Effector memory CD8-positive, alpha-beta T cell (primary cell): ENCODE measurements at regions not wholly inside any gene's neighbourhood (a gene's known extent, or its start where the extent isn't known, plus 50 kb on each side); places are given as distances from the start of the nearest gene placed in this dataset.
"Not testable (repeated sequence)": the region's sequence is repeated elsewhere in the genome, so short reads cannot be mapped to it uniquely, and the experiment has no call there.

Experiments
- ATAC-seq: fragments of 150-1000 bp; cut with Tn5 transposase; replicated peaks from 2 replicates; pipeline ENCODE4 v1.10.0; 2021; ENCODE audit warnings: mild to moderate bottlenecking, moderate library complexity
- DNase-seq, 3 experiments: peaks; one replicate each; pipeline ENCODE4 v3.0.0; 2021
- H3K27ac Mint-ChIP-seq, 2 donors: one replicate each; pipeline ENCODE4 v1.8.0; 2022; ENCODE audit warnings: mild to moderate bottlenecking in 2 of 2, mixed read lengths in 2 of 2, moderate library complexity in 2 of 2
- H3K27me3 Mint-ChIP-seq, 2 donors: one replicate each; pipeline ENCODE4 v1.8.0; 2022; ENCODE audit warnings: mixed read lengths in 2 of 2
- H3K36me3 Mint-ChIP-seq: one replicate; pipeline ENCODE4 v1.8.0; 2022; ENCODE audit warnings: mild to moderate bottlenecking, moderate library complexity, mixed read lengths; ENCODE audit not compliant: insufficient read depth
- H3K4me1 Mint-ChIP-seq, 2 donors: one replicate each; pipeline ENCODE4 v1.8.0; 2022; ENCODE audit warnings: low read depth in 2 of 2, mixed read lengths in 2 of 2
- H3K4me3 Mint-ChIP-seq, 2 donors: one replicate each; pipeline ENCODE4 v1.8.0; 2022; ENCODE audit warnings: mild to moderate bottlenecking in 2 of 2, mixed read lengths in 2 of 2, moderate library complexity in 2 of 2
- H3K9me3 Mint-ChIP-seq, 2 donors: one replicate each; pipeline ENCODE4 v1.8.0; 2022; ENCODE audit warnings: mixed read lengths in 2 of 2

DNA sequence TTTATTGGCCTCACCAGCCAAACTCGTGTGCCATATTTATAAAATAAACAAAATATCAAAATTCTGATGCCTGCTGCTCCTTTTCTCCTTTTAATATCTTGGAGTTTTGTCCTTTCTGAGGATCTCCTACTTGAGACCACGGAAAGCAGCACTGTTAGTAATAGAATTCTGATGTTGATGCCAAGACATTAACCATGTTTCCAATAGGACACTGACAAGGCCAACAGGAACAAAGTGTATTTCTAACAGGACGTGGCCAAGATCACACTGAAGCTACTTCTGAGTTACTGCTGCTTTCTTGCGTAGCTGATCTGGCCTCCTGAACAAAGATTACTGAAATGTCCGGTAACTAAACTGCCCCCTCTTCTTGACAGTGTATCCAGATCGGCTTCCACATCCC, 848.5 kb downstream of the TTLL7 start:
- not testable (repeated sequence) for H3K27ac Mint-ChIP-seq, DNase-seq, H3K4me3 Mint-ChIP-seq, ATAC-seq, H3K36me3 Mint-ChIP-seq, H3K27me3 Mint-ChIP-seq, H3K9me3 Mint-ChIP-seq, H3K4me1 Mint-ChIP-seq

DNA sequence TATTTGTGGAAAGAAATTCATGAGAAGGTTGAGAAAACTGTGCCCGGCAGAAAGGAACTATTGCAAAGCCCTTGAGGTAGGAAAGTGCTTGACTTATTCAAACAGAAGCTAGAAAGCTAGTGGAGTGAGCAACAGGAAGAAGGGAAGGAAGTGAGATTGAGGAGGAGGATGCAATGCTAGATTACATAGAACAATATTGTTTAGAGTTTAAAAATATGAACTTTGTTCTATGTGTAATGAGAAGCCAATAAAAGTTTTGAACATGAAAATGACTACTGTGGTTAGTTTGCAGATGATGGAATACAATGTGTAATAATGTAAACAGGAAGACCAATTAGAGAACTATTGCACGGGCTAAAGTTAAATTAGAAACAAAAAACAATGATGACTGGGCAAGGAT, 853.1 kb downstream of the TTLL7 start:
- not testable (repeated sequence) for H3K4me3 Mint-ChIP-seq, ATAC-seq, H3K27me3 Mint-ChIP-seq, H3K27ac Mint-ChIP-seq, H3K36me3 Mint-ChIP-seq, H3K9me3 Mint-ChIP-seq, H3K4me1 Mint-ChIP-seq, DNase-seq

DNA sequence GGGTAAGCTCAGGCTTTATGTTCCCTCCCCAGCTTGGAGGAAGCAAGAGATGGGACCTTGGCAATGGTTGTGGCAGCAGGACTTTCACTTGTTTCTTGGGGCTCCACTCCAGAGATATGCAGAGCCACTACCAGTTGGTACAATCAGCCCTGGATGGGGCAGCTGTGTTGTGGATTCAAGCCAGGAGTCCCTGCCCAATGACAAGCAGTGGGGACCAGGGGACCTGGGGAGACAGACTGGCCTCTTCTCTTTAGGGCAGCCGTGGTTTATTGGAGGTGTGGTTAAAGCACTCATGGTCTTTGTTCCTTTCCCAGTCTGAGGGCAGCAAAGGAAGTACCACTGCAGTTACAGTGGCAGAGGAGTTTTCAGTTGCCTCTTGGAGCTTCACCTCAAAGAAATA, 856.1 kb downstream of the TTLL7 start:
- H3K36me3 Mint-ChIP-seq, H3K4me1 Mint-ChIP-seq, DNase-seq, H3K27ac Mint-ChIP-seq, ATAC-seq, H3K4me3 Mint-ChIP-seq, H3K27me3 Mint-ChIP-seq: not testable (repeated sequence)
- peaks cover 0 to 13% of the 10 kb centered on the region in 2 donors for H3K9me3 Mint-ChIP-seq

DNA sequence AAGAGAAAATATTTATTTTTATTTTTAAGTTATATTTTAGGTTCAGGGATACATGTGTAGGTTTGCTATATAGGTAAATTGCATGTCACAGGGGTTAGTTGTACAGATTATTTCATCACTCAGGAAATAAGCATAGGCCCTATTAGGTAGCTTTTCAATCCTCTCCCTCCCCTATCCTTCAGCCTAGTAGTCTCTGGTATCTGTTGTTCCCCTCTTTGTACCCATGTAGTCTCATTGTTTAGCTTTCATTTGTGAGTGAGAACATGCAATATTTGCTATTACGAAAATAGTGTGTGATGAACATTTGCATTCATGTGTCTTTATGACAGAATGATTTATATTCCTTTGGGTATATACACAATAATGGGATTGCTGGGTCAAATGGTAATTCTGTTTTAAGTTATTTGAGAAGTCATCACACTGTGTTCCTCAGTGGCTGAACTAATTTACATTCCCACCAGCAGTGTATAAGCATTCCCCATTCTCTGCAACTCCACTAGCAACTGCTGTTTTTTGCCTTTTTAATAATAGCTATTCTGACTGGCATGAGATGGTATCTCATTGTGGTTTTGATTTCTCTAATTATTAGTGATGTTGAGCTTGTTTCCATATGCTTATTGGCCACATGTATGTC, 863.3 kb downstream of the TTLL7 start:
- H3K36me3 Mint-ChIP-seq = not testable (repeated sequence)

DNA sequence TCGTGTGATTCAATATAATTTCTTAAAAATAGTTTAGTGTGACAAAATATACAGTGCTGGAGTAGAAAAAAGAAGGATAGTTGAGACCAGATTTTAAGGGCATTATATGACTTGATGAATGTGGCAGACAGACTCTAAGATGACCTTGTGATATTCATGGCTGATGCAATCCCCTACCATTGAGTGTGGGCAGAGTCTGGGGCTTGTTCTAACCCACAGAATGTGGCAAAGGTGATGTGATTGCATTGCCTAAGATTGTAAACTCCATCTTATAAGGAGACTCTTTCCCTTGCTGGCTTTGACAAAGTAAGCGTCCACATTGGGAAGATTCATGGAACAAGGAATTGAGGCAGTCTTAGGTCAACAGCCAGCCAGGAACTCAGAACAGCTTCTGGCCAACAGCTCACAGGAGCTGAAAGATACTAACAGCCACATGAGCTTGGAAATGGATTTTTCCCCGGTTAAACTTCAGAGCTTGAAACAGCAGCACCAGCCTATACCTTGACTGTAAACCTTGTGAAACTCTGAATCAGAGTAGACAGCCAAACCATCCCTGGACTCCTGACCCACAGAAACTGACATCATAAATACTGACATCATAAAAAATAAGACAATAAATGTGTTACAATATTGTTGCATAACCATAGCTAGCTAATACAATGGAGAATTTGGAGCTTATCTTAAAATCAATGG, 864.5 kb downstream of the TTLL7 start:
- peaks cover 2 to 26% of the 10 kb centered on the region in 2 donors for H3K9me3 Mint-ChIP-seq
- not testable (repeated sequence) for ATAC-seq, H3K27me3 Mint-ChIP-seq, H3K4me1 Mint-ChIP-seq, H3K27ac Mint-ChIP-seq, DNase-seq, H3K4me3 Mint-ChIP-seq, H3K36me3 Mint-ChIP-seq

More for the DNA sequence above, 863.3 kb downstream of the TTLL7 start:
- not testable (repeated sequence) for H3K4me1 Mint-ChIP-seq, H3K27me3 Mint-ChIP-seq, ATAC-seq, H3K27ac Mint-ChIP-seq, H3K4me3 Mint-ChIP-seq, DNase-seq
- H3K9me3 Mint-ChIP-seq = peaks cover 2 to 20% of the 10 kb centered on the region in 2 donors

DNA sequence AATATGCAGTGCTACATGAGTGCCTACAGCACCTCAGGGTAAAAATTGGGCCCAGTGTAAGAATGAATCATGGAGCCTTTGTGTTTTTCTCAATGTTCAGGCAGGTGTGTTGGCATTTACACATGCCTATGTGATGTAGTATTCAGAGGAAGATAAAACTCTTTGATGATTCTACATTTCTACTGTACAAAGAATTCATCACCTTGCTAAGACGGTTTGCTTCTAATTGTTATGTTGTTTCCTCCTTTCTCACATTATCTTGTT, 867.3 kb downstream of the TTLL7 start:
- Mint-ChIP-seq H3K9me3 (peaks cover 2 to 13% of the 10 kb centered on the region in 2 donors), H3K4me1 (no peaks in the 10 kb centered on the region), H3K27ac (no peak overlapping the region), H3K4me3 (no peak overlapping the region), H3K27me3 (no peaks in the 10 kb centered on the region), H3K36me3 (no peaks in the 10 kb centered on the region)
- DNase-seq = no peak
- no peak for ATAC-seq

DNA sequence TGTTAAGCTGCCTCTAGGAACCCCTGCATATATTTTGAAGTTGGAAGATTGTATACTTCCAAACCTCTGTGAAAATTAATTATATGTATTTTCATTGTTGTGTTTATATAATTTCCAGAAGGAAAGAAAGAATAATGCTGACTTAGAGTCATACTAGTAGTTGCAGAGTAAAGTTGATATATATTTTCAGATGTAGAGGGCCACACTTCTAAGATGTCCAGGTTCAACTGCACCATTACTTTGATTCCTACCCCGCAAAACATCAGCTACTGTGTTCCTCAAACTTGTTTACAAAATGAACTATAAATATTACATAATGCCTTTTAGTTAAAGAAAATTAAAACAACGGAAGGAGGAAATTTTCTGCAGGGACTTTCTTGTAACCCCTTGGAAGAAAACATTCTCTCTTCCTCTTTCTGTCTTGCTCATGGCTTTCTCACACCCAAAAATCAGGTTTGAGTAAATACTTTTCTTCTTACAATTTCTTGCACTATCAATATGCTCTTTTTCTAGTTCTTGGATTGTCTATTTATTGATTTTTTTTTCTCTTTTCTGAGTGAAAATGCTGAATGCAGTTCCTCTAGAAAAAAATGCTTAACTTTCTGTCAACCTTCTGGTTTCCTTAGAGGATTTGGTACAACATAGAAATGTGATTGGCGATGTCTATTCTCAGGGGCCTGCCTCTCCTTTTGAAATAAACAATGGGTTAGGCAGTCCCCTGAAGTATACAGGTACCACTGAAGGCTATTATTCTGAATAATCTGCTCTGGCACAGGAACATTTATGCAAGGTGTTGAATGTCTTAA, 867.8 kb downstream of the TTLL7 start:
- Mint-ChIP-seq H3K27ac (no peak overlapping the region), H3K4me3 (no peak overlapping the region), H3K9me3 (peaks cover 2 to 13% of the 10 kb centered on the region in 2 donors), H3K36me3 (no peaks in the 10 kb centered on the region), H3K4me1 (no peaks in the 10 kb centered on the region), H3K27me3 (no peaks in the 10 kb centered on the region)
- ATAC-seq (no peak), DNase-seq (no peak)

DNA sequence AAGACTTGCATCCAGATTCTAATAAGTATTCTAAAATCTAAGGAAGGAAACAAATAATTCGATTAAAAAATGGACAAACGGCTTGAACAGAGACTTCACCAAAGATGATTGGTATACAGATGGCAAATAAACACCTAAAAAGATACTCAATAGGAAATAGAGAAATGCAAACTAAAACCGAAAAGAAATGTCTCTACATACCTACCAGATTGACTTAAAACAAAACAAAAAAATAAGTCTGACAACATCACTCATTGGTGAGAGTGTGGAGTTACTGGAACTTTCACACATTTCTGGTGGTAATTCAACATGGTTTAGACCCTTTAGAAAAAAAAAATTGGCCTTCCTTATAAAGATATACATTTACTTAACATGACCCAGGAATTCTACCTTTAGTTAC, 869.8 kb downstream of the TTLL7 start:
- H3K36me3 Mint-ChIP-seq = no peaks in the 10 kb centered on the region
- H3K27ac Mint-ChIP-seq = no peak overlapping the region
- no peaks in the 10 kb centered on the region for H3K27me3 Mint-ChIP-seq
- no peak for ATAC-seq
- no peak for DNase-seq
- H3K9me3 Mint-ChIP-seq = peaks cover 3 to 13% of the 10 kb centered on the region in 2 donors
- H3K4me3 Mint-ChIP-seq = no peak overlapping the region
- H3K4me1 Mint-ChIP-seq = no peaks in the 10 kb centered on the region

DNA sequence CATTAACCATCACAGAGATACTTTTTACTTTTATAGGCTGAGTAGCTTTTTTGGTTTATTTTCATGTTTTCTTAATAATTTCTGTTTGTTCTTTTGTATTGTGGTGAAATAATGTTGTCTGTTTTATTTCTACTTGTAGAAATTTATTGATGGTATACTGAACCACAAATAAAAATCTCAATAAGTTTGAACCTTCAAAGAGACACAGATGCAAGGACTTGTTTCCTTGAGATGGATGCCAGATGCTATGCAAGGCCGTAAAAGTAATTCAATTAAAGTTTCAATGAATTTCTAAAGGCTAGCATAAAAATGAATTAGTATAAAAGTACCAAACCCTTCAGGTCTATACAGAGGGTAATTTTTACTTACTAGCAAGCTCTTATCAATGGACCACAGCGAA, 873.5 kb downstream of the TTLL7 start:
- Mint-ChIP-seq H3K27me3 (no peaks in the 10 kb centered on the region), H3K27ac (no peak overlapping the region), H3K36me3 (no peaks in the 10 kb centered on the region), H3K9me3 (peaks cover 4% of the 10 kb centered on the region in 2 donors), H3K4me1 (no peaks in the 10 kb centered on the region), H3K4me3 (no peak overlapping the region)
- no peak for ATAC-seq
- DNase-seq = no peak

DNA sequence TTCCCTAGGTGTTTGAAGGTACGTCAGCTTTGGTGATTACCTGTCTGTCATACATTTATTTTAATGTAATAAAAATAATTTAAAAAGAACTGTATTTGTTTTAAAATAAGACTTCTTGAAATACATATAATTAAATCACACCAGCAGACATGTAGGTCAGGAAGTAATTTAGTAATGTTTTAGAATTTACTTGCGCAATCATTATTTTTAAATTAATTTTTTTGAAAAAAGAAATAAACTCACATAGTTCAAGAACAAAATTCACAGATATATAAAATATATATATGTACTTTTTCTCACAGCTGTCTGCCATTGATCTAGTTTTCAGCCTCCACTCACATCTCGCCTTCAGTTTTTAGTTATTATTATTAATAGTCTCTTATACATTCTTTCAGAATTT, 875.9 kb downstream of the TTLL7 start:
- Mint-ChIP-seq H3K4me3 (no peak overlapping the region), H3K27ac (no peak overlapping the region), H3K27me3 (no peaks in the 10 kb centered on the region)

DNA sequence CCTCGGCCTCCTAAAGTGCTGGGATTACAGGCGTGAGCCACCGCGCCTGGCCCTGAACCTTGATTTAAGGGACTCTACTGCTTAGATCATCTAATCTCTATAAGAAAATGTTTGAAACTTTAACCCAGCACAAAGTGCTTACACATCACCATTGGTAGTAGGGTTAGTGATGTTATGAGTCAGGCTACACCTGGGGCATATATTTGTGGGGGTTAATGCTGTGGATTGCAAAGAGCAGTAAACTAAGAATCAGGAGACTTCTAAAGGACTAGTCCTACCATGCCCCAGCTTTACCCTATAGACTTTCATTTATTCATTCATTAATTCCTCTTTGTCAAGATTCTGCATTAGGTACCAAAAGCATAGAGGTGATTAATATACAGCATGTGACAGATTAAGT, 880.5 kb downstream of the TTLL7 start:
- H3K4me1 Mint-ChIP-seq = no peaks in the 10 kb centered on the region
- H3K27me3 Mint-ChIP-seq = no peaks in the 10 kb centered on the region
- H3K9me3 Mint-ChIP-seq = peaks cover 6 to 15% of the 10 kb centered on the region in 2 donors
- no peak overlapping the region for H3K27ac Mint-ChIP-seq
- H3K4me3 Mint-ChIP-seq = no peak overlapping the region
- no peak for DNase-seq
- no peak for ATAC-seq
- no peaks in the 10 kb centered on the region for H3K36me3 Mint-ChIP-seq

More for the DNA sequence above, 875.9 kb downstream of the TTLL7 start:
- Mint-ChIP-seq H3K36me3 (no peaks in the 10 kb centered on the region), H3K9me3 (peaks cover 7 to 15% of the 10 kb centered on the region in 2 donors), H3K4me1 (no peaks in the 10 kb centered on the region)
- no peak for DNase-seq
- no peak for ATAC-seq

DNA sequence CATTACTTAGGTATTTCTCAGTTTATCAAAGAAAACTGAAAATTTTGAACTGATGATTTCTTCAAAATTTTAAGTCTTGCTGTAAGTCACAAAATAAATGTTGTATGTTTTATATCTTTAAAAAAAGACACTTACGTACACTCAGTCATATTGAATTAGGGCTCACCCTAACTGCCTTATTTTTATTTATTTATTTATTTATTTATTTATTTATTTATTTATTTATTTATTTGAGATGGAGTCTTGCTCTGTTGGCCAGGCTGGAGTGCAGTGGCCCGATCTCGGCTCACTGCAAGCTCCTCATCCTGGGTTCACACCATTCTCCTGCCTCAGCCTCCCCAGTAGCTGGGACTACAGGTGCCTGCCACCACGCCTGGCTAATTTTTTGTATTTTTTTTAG, 881.9 kb downstream of the TTLL7 start:
- not testable (repeated sequence) for DNase-seq, H3K27me3 Mint-ChIP-seq, ATAC-seq, H3K27ac Mint-ChIP-seq, H3K4me3 Mint-ChIP-seq, H3K36me3 Mint-ChIP-seq, H3K4me1 Mint-ChIP-seq
- peaks cover 6 to 15% of the 10 kb centered on the region in 2 donors for H3K9me3 Mint-ChIP-seq

DNA sequence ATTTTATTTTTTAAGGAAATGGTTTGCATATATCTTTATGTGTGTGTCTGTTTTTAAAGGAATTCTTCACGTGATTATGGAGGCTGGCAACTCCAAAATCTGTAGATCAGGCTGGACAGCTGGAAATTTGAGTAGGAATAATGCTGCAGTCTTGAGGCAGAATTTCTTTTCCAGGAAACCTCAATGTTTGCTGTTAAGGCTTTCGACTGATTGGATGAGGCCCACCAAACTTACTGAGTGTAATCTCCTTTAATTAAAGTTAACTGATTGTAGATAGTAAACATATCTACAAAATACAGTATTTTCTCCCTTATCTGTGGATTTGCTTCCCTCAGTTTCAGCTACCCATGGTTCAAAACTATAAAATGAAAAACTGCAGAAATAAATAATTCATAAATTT, 883.1 kb downstream of the TTLL7 start:
- no peak for DNase-seq
- Mint-ChIP-seq H3K36me3 (no peaks in the 10 kb centered on the region), H3K27ac (no peak overlapping the region), H3K9me3 (peaks cover 11 to 25% of the 10 kb centered on the region in 2 donors), H3K27me3 (no peaks in the 10 kb centered on the region), H3K4me1 (no peaks in the 10 kb centered on the region), H3K4me3 (no peak overlapping the region)
- ATAC-seq = no peak
